K562 (cell line): ENCODE measurements at regions not wholly inside any gene's neighbourhood (a gene's known extent, or its start where the extent isn't known, plus 50 kb on each side); places are given as distances from the start of the nearest gene placed in this dataset.

Experiments
- ATAC-seq: fragments of 200-7000 bp; cut with Tn5 transposase; 3 replicates; pipeline ENCODE4 v1.9.1; 2020; ENCODE audit warnings: moderate library complexity
- BruUV-seq: library from RNA; stranded (reverse); fragments of 400-500 nt; replicated peaks from 2 replicates; lab custom pipeline; 2021; lab: Mats Ljungman, UMichigan
- CTCF ChIA-PET: fragments of 300-600 bp; formaldehyde crosslinking; extraction: SDS; loops from one replicate; lab custom pipeline; 2021; ENCODE audit warnings: low intra/inter-chr PET ratio; lab: Yijun Ruan, JAX
- POLR2A ChIA-PET: fragments of 300-600, 350-650 bp; sonication (Branson Sonifier 250); formaldehyde crosslinking; extraction: SDS; loops from one replicate; lab custom pipeline; 2021; ENCODE audit warnings: antibody characterized with exemption, inconsistent platforms; lab: Yijun Ruan, JAX
- DNase-seq, 4 experiments: peaks; one replicate each; pipeline versions ENCODE4 v3.0.0 to v3.0.0-alpha.2; 2011 to 2018; ENCODE audit warnings: low spot score in 3 of 4, mixed read lengths in 3 of 4; ENCODE audit errors: extremely low read depth in 1 of 4
- FAIRE-seq: peaks from 2 replicates; lab custom pipeline; 2011; peaks lifted over from hg19 to GRCh38; lab: Jason Lieb, UNC
- H2AFZ ChIP-seq: 2 replicates; pipeline ENCODE4 v1.6.0; 2011; ENCODE audit warnings: low read depth, low read length, control low read depth, inconsistent platforms
- H3K27ac ChIP-seq: fragments of 200-600 bp; 3 replicates; pipeline ENCODE4 v1.8.0; 2011; ENCODE audit warnings: low read depth, mild to moderate bottlenecking, control low read depth, inconsistent platforms, low read length, moderate library complexity, mixed read lengths; ENCODE audit errors: extremely low read depth
- H3K27me3 ChIP-seq, 2 experiments: fragments of 300-600 bp in 1 of 2; 2 replicates in 1 of 2; 3 replicates in 1 of 2; pipeline versions ENCODE4 v1.6.0 to v1.8.0; 2011; ENCODE audit warnings: inconsistent platforms in 2 of 2, low read length in 2 of 2, mild to moderate bottlenecking in 1 of 2, mixed read lengths in 1 of 2, moderate library complexity in 1 of 2; ENCODE audit not compliant: control insufficient read depth in 2 of 2, insufficient read depth in 2 of 2
- H3K36me3 ChIP-seq: fragments of 300-600 bp; 3 replicates; pipeline ENCODE4 v1.8.0; 2011; ENCODE audit warnings: mild to moderate bottlenecking, low read length, inconsistent platforms; ENCODE audit not compliant: control insufficient read depth, insufficient read depth
- H3K4me1 ChIP-seq, 2 experiments: fragments of 200-600 bp in 1 of 2; replicated peaks in 1 of 2; 2 replicates in 1 of 2; 3 replicates in 1 of 2; pipeline versions ENCODE4 v1.5.1 to v1.8.0; 2011; ENCODE audit warnings: inconsistent platforms in 2 of 2, low read length in 2 of 2, mild to moderate bottlenecking in 1 of 2, mixed read lengths in 1 of 2, moderate library complexity in 1 of 2; ENCODE audit not compliant: control insufficient read depth in 2 of 2, insufficient read depth in 2 of 2
- H3K4me2 ChIP-seq: 2 replicates; pipeline ENCODE4 v1.6.1; 2011; ENCODE audit warnings: low read length, control low read depth, inconsistent platforms, mixed read lengths; ENCODE audit not compliant: insufficient read depth
- H3K4me3 ChIP-seq: fragments of 200-600 bp; sonication (generic), shearing (Covaris generic); 2 replicates; pipeline ENCODE4 v1.5.1; 2016; ENCODE audit warnings: control low read depth, inconsistent platforms
- H3K79me2 ChIP-seq: fragments of 200-600 bp; 3 replicates; pipeline ENCODE4 v1.8.0; 2011; ENCODE audit warnings: low read length, inconsistent platforms; ENCODE audit not compliant: control insufficient read depth, insufficient read depth
- H3K9ac ChIP-seq, 2 experiments: 2 replicates each; pipeline versions ENCODE4 v1.6.0 to v1.6.1; 2011; ENCODE audit warnings: low read depth in 2 of 2, low read length in 2 of 2, control low read depth in 1 of 2, inconsistent platforms in 1 of 2, mild to moderate bottlenecking in 1 of 2, mixed read lengths in 1 of 2; ENCODE audit not compliant: insufficient read depth in 1 of 2
- H3K9me1 ChIP-seq: one replicate; pipeline ENCODE4 v1.6.0; 2011; ENCODE audit warnings: inconsistent platforms, mild to moderate bottlenecking, low read length, moderate library complexity; ENCODE audit not compliant: control insufficient read depth, insufficient read depth
- H3K9me3 ChIP-seq: replicated peaks from 2 replicates; pipeline ENCODE4 v1.5.1; 2011; ENCODE audit warnings: low read depth, low read length, inconsistent platforms; ENCODE audit not compliant: control insufficient read depth, insufficient read depth
- H4K20me1 ChIP-seq: replicated peaks from 2 replicates; pipeline ENCODE4 v1.6.1; 2011; ENCODE audit warnings: low read length, inconsistent platforms, mixed read lengths; ENCODE audit not compliant: control insufficient read depth, insufficient read depth
- ARID1B ChIP-seq: fragments of 450-650 bp; IDR thresholded peaks from 2 replicates; pipeline ENCODE4 v1.6.1; 2016; ENCODE audit warnings: antibody characterized with exemption, mild to moderate bottlenecking, inconsistent platforms
- CEBPB ChIP-seq: fragments of 450-650 bp; IDR thresholded peaks from 2 replicates; pipeline ENCODE4 v1.6.1; 2016; ENCODE audit warnings: missing genetic modification characterization, missing compliant biosample characterization
- PML ChIP-seq: IDR thresholded peaks from 2 replicates; pipeline ENCODE4 v1.6.1; 2012; ENCODE audit warnings: low read length, inconsistent platforms
- SRSF3 ChIP-seq: fragments of 200-400 bp; formaldehyde crosslinking; IDR thresholded peaks from 2 replicates; pipeline ENCODE4 v1.6.1; 2016; ENCODE audit warnings: mild to moderate bottlenecking, low read length, moderate library complexity; ENCODE audit not compliant: insufficient read depth
- ZFP36 ChIP-seq: fragments of 150-350 bp; IDR thresholded peaks from 2 replicates; pipeline ENCODE4 v1.6.1; 2018; ENCODE audit warnings: low read length, low read depth; ENCODE audit not compliant: partially characterized antibody
- WGBS: fragments of 100-300 bp; shearing (Covaris generic); methylation state at CpG from one replicate; pipeline ENCODE4 v1.1.6; 2016; ENCODE audit warnings: low coverage, mixed read lengths; ENCODE audit not compliant: insufficient coverage; ENCODE audit errors: missing lambda C conversion rate; 5-methylcytosine and 5-hydroxymethylcytosine counted together
- in situ Hi-C: fragments of 300-500 bp; cut with MboI; formaldehyde crosslinking; loops from 4 replicates; pipeline ENCODE4 v1.15.0; 2018; ENCODE audit warnings: inconsistent platforms, mixed read lengths
- intact Hi-C: fragments of 100-400 bp; cut with micrococcal nuclease; formaldehyde crosslinking; loops from 2 replicates; pipeline ENCODE4 v1.14.2; 2022
- TF ChIP-seq, protein P1 (sequence below): fragments of 450-650 bp; formaldehyde crosslinking; IDR thresholded peaks from 2 replicates; pipeline ENCODE4 v1.4.0; 2020; ENCODE audit warnings: mild to moderate bottlenecking, moderate library complexity

DNA sequence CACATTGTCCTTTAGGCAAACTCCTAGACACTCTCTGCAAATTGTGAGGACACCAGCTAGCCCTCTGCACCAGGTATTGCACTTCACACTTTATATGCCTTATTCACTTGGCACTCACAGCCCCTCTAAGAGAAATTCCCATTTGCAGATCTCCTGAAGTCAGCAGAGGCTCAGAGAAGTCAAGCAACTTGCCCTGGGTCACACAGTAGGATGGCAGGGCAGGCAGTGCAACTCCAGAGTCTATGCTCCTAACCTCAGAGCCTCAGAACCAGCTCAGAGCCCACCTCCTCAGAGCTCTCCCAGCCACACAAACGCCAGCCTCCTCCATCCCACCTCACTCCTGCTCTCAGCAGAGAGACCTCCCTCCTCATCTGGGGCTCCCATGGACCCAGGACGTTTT, 52.4 kb upstream of the BLCAP start:
- WGBS = 0% methylated on average over 2 of the region's 2 CpGs
- ATAC-seq (no peak), DNase-seq (no peak), FAIRE-seq (no peak)
- Histone ChIP-seq H3K4me3 (no peak overlapping the region), H3K27me3 (peaks cover 2 to 8% of the 10 kb centered on the region in 2 experiments; a peak in 3 of 5 replicates), H3K9me1 (no peaks in the 10 kb centered on the region), H3K79me2 (no peaks in the 10 kb centered on the region), H3K36me3 (no peaks in the 10 kb centered on the region), H3K9ac (no peak overlapping the region), H3K9me3 (no peaks in the 10 kb centered on the region), H3K4me1 (no peaks in the 10 kb centered on the region), H2AFZ (no peak overlapping the region), H3K4me2 (no peak overlapping the region), H4K20me1 (no peaks in the 10 kb centered on the region), H3K27ac (no peak overlapping the region)
- intact Hi-C loops (no loop called here), in situ Hi-C loops (no loop called here)
- TF ChIP-seq ARID1B (no peak), SRSF3 (no peak), PML (no peak), ZFP36 (peak; percentile 51), CEBPB (tag) (no peak)
- TF ChIP-seq, protein P1, sequence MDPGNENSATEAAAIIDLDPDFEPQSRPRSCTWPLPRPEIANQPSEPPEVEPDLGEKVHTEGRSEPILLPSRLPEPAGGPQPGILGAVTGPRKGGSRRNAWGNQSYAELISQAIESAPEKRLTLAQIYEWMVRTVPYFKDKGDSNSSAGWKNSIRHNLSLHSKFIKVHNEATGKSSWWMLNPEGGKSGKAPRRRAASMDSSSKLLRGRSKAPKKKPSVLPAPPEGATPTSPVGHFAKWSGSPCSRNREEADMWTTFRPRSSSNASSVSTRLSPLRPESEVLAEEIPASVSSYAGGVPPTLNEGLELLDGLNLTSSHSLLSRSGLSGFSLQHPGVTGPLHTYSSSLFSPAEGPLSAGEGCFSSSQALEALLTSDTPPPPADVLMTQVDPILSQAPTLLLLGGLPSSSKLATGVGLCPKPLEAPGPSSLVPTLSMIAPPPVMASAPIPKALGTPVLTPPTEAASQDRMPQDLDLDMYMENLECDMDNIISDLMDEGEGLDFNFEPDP (CRISPR knock-in tag) = no peak
- POLR2A ChIA-PET = no interaction called here
- CTCF ChIA-PET = no interaction called here
- no TSS peak for BruUV-seq
